Neutrophil (primary cell): ENCODE measurements at regions not wholly inside any gene's neighbourhood (a gene's known extent, or its start where the extent isn't known, plus 50 kb on each side); places are given as distances from the start of the nearest gene placed in this dataset.
"Not testable (repeated sequence)": the region's sequence is repeated elsewhere in the genome, so short reads cannot be mapped to it uniquely, and the experiment has no call there.

Source experiments
- H3K27ac ChIP-seq: fragments of 200-600 bp; sonication (generic); 2 replicates; pipeline ENCODE4 v1.5.1; 2016; ENCODE audit warnings: mild to moderate bottlenecking, moderate library complexity
- H3K27me3 ChIP-seq: fragments of 200-600 bp; sonication (generic); 2 replicates; pipeline ENCODE4 v1.6.0; 2016; ENCODE audit warnings: mild to moderate bottlenecking
- H3K36me3 ChIP-seq: fragments of 200-600 bp; sonication (generic); 2 replicates; pipeline ENCODE4 v1.5.1; 2017
- H3K4me1 ChIP-seq, 2 experiments: fragments of 200-600 bp in 1 of 2; sonication (generic) in 1 of 2; 1 replicate in 1 of 2; 2 replicates in 1 of 2; pipeline versions ENCODE4 v1.5.1 to v1.6.1; 2013 to 2016; ENCODE audit warnings: low read depth in 1 of 2, low read length in 1 of 2, mild to moderate bottlenecking in 1 of 2, moderate library complexity in 1 of 2; ENCODE audit not compliant: control insufficient read depth in 1 of 2, insufficient read depth in 1 of 2
- H3K4me3 ChIP-seq, 2 experiments: fragments of 200-600 bp in 1 of 2; sonication (generic) in 1 of 2; 1 replicate in 1 of 2; 2 replicates in 1 of 2; pipeline ENCODE4 v1.5.1; 2013 to 2016; ENCODE audit warnings: low read depth in 1 of 2, low read length in 1 of 2, mild to moderate bottlenecking in 1 of 2, moderate library complexity in 1 of 2
- H3K9me3 ChIP-seq: fragments of 200-600 bp; sonication (generic); 2 replicates; pipeline ENCODE4 v1.5.1; 2016
- TF ChIP-seq, protein P1 (sequence below): fragments of 200-600 bp; sonication (generic); IDR thresholded peaks from 2 replicates; pipeline ENCODE4 v1.5.1; 2016; ENCODE audit warnings: antibody characterized with exemption

DNA sequence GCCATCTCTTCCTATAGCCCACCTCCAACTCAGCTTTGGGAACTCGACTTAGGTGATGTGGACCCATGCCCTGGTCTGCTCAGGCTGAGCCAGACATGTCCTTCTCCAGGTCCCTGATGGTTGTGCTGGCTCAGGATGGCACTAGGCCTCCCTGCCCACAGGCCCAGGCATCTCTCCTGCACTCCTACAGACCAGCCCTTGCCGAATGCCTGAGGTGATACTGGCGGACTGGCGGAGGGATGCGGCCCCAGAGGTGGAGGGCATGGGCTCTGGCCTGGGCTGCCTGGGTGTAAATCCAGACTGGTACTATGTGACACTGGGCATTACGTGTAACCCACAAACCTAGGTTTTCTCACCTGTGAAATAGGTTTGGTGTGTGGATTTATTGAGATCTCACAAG, 352.8 kb downstream of the SHANK2 start:
- H3K9me3 ChIP-seq: no peaks in the 10 kb centered on the region
- H3K36me3 ChIP-seq: no peaks in the 10 kb centered on the region
- no peaks in the 10 kb centered on the region for H3K27me3 ChIP-seq
- H3K27ac ChIP-seq: no peak overlapping the region
- TF ChIP-seq, protein P1, sequence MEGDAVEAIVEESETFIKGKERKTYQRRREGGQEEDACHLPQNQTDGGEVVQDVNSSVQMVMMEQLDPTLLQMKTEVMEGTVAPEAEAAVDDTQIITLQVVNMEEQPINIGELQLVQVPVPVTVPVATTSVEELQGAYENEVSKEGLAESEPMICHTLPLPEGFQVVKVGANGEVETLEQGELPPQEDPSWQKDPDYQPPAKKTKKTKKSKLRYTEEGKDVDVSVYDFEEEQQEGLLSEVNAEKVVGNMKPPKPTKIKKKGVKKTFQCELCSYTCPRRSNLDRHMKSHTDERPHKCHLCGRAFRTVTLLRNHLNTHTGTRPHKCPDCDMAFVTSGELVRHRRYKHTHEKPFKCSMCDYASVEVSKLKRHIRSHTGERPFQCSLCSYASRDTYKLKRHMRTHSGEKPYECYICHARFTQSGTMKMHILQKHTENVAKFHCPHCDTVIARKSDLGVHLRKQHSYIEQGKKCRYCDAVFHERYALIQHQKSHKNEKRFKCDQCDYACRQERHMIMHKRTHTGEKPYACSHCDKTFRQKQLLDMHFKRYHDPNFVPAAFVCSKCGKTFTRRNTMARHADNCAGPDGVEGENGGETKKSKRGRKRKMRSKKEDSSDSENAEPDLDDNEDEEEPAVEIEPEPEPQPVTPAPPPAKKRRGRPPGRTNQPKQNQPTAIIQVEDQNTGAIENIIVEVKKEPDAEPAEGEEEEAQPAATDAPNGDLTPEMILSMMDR: no peak
- H3K4me3 ChIP-seq: no peak overlapping the region
- no peaks in the 10 kb centered on the region for H3K4me1 ChIP-seq

DNA sequence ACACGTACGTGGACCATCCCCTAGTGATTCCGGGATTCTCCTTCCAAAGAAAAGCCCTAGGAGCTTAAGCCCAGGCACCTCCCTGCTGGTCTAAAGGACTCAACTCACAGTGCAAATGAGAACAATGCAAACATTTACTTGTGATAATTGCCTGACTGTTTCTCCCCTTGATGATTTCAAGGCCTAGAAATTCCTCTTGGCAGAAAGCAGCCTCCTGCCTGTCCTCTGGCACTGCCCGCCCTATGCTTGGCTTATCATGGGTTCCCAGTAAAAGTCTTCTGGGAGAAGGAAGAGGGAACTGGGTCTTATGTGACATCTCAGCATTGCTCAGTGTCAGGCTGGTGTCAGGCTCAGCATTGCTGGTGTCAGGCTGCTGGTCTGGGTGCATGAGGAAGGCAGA, 351.8 kb downstream of the SHANK2 start:
- no peak overlapping the region for H3K27ac ChIP-seq
- H3K9me3 ChIP-seq: no peaks in the 10 kb centered on the region
- H3K4me1 ChIP-seq: no peaks in the 10 kb centered on the region
- no peaks in the 10 kb centered on the region for H3K36me3 ChIP-seq
- TF ChIP-seq, protein P1: no peak
- no peaks in the 10 kb centered on the region for H3K27me3 ChIP-seq
- H3K4me3 ChIP-seq: no peak overlapping the region

DNA sequence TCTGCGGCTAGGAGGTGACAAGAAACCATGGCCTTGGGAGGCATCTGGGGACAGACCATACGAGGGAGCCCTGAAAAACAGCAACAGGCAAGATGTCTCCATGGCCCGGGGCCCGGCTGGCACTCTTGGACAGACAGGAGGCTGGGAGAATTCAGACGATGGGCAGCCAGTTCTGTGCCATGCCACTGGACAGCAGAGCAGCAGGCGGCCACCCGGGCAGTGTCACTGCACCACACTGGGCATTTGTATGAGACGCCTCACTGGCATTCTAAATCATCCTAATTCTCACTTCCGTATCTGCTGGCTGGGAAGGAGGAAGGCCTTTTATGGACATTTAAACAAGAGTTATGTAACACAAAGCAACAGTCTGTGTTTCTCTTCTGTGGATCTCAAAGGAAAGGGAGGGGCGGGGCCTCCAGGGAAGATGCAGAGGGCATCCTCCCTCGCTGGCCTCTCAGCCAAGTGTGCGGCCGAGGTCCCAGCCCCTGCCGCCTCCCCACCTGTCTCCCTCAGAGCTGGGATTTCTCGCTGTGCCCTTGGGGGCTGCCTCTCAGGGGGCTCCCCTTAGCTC, 350.3 kb downstream of the SHANK2 start:
- Histone ChIP-seq H3K4me3 (no peak overlapping the region), H3K27me3 (no peaks in the 10 kb centered on the region), H3K9me3 (no peaks in the 10 kb centered on the region), H3K36me3 (no peaks in the 10 kb centered on the region), H3K4me1 (no peaks in the 10 kb centered on the region), H3K27ac (no peak overlapping the region)
- TF ChIP-seq, protein P1: no peak

DNA sequence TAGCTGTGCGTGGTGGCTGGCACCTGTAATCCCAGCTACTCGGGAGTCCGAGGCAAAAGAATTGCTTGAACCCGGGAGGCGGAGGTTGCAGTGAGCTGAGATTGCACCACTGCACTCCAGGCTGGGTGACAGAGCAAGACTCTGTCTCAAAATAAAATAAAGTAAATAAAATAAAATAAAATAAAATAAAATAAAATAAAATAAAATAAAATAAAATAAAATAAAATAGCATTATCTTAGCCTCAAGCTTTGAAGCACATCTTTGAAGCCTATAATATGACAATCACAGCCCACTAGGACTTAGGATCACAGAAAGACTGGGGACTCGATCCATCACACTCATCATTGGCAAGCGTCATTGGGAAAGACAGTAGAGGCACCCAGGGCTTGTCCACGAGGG, 349.1 kb downstream of the SHANK2 start:
- H3K36me3 ChIP-seq, H3K27me3 ChIP-seq, H3K27ac ChIP-seq, H3K4me3 ChIP-seq, H3K9me3 ChIP-seq, H3K4me1 ChIP-seq: not testable (repeated sequence)

DNA sequence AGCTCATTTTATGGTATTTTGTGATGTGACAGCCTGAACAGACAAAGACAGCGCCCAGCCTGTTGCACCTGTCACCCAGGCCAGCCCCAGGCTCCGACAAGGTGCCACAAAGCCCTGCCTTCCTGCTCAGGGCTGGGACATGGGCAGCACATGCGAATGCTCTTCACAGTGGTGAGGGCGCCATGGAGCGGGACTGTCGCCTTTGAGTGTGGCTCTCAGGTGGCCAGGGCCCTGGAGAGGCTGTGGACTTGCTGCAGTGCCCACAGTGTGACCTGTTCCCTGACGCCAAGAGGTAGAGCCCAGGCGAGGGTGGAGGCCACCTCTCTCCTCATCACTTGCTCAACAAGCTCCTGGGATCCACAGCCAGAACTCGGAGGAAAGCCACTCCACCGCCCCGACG, 346.3 kb downstream of the SHANK2 start:
- Histone ChIP-seq H3K27ac (no peak overlapping the region), H3K36me3 (no peaks in the 10 kb centered on the region), H3K27me3 (no peaks in the 10 kb centered on the region), H3K4me1 (no peaks in the 10 kb centered on the region), H3K4me3 (no peak overlapping the region), H3K9me3 (no peaks in the 10 kb centered on the region)
- TF ChIP-seq, protein P1: no peak

DNA sequence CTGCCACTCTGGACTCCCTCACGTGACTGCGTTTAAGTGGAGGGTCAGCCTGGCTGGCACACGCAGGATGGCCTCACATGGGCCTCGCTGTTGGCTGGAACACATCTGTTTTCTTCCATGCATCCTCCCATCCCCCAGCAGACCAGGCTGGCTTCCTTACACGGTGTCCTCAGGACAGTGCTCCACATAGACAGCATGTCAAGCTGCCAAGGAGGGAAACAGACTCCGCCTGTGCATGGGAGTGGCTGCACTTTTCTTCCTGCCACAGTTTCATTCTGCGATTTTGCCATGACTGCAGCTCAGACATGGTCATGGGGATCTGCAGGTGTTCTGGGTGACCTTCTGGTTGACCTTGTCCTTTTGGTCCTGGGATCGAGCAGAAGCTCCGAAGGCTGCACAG, 344.2 kb downstream of the SHANK2 start:
- Histone ChIP-seq H3K4me3 (no peak overlapping the region), H3K4me1 (no peaks in the 10 kb centered on the region), H3K27ac (no peak overlapping the region), H3K27me3 (peaks cover 14% of the 10 kb centered on the region), H3K9me3 (no peaks in the 10 kb centered on the region), H3K36me3 (no peaks in the 10 kb centered on the region)
- TF ChIP-seq, protein P1: no peak
